Choroid plexus epithelial cell (primary cell): ENCODE measurements at regions not wholly inside any gene's neighbourhood (a gene's known extent, or its start where the extent isn't known, plus 50 kb on each side); places are given as distances from the start of the nearest gene placed in this dataset.

Source experiments
- DNase-seq: peaks from one replicate; pipeline ENCODE4 v3.0.0-alpha.2; 2010; ENCODE audit warnings: low read depth
- H3K4me3 ChIP-seq: 2 replicates; pipeline ENCODE4 v1.5.1; 2011; ENCODE audit warnings: low read depth, mild to moderate bottlenecking, control low read depth, low read length, moderate library complexity
- TF ChIP-seq, protein P1 (sequence below): conservative IDR thresholded peaks from 2 replicates; pipeline ENCODE4 v1.5.1; 2011; ENCODE audit warnings: low read depth, mild to moderate bottlenecking, control low read depth, inconsistent platforms, low read length, moderate library complexity

DNA sequence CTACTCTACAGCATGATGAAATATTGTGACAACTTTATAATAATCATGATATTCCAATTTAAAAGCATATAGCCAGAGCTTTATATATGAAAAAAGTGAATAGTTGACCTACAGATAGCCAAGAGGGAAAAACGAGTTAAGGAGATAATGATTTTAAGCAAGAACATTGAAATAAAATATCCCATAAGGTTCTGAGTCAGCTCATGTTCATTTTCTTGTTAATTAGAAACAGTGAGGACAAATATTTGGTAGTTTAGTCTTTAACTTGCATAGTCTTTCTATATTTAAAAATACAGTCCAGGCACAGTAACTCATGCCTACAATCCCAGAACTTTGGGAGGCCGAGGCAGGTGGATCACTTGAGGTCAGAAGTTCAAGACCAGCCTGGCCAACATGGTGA is 55.8 kb upstream of the CDH6 start:
- TF ChIP-seq, protein P1, sequence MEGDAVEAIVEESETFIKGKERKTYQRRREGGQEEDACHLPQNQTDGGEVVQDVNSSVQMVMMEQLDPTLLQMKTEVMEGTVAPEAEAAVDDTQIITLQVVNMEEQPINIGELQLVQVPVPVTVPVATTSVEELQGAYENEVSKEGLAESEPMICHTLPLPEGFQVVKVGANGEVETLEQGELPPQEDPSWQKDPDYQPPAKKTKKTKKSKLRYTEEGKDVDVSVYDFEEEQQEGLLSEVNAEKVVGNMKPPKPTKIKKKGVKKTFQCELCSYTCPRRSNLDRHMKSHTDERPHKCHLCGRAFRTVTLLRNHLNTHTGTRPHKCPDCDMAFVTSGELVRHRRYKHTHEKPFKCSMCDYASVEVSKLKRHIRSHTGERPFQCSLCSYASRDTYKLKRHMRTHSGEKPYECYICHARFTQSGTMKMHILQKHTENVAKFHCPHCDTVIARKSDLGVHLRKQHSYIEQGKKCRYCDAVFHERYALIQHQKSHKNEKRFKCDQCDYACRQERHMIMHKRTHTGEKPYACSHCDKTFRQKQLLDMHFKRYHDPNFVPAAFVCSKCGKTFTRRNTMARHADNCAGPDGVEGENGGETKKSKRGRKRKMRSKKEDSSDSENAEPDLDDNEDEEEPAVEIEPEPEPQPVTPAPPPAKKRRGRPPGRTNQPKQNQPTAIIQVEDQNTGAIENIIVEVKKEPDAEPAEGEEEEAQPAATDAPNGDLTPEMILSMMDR = no peak
- DNase-seq = no peak
- no peak overlapping the region for H3K4me3 ChIP-seq

DNA sequence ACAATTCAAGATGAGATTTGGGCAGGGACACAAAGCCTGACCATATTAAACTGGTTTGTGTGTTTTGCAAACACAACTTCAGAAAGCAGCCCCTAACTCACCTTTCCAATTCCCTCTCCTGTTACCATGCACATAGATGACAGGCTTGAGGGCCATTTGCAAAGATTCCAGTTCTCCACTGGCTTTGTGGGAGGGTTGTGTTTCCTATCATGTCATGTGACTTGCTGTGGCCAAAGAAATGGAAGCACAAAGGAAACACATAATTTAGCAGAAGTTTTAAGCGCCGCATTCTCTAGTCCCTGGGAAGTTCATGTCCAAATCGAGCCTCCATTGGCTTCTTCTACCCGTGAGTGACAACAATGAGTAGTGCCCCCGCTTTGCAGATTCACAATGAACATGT is 57.9 kb upstream of the CDH6 start:
- no peak overlapping the region for H3K4me3 ChIP-seq
- TF ChIP-seq, protein P1 = no peak
- no peak for DNase-seq

- TF ChIP-seq, protein P1 = no peak
- H3K4me3 ChIP-seq = no peak overlapping the region
- peak; percentile 86 for DNase-seq
Measured at GRCh38 chr5:31133488-31133887, 60.0 kb upstream of the CDH6 start.

- DNase-seq = peak; percentile 28
- H3K4me3 ChIP-seq = no peak overlapping the region
- TF ChIP-seq, protein P1 = no peak
Measured at GRCh38 chr5:31131381-31131891, 62.0 kb upstream of the CDH6 start.

DNA sequence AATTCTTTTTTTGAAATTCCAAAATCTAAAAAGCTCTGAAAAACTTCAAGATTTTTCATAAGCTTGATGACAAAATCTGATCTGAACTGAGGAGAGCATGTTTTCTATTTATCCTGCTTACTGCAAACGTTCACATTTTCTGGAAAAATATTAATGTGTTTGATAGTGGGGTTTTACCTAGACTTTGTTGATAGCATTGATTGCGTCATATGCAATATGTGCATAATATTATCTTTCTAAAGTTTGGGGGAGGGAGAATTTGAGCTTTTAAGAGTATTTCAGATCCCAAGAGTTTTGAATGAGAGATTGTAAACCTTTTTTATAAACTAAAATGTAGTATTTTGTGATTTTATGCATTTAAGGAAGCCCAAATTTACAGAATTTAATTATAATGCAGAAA is 62.8 kb upstream of the CDH6 start:
- TF ChIP-seq, protein P1 = no peak
- H3K4me3 ChIP-seq = no peak overlapping the region
- no peak for DNase-seq

DNA sequence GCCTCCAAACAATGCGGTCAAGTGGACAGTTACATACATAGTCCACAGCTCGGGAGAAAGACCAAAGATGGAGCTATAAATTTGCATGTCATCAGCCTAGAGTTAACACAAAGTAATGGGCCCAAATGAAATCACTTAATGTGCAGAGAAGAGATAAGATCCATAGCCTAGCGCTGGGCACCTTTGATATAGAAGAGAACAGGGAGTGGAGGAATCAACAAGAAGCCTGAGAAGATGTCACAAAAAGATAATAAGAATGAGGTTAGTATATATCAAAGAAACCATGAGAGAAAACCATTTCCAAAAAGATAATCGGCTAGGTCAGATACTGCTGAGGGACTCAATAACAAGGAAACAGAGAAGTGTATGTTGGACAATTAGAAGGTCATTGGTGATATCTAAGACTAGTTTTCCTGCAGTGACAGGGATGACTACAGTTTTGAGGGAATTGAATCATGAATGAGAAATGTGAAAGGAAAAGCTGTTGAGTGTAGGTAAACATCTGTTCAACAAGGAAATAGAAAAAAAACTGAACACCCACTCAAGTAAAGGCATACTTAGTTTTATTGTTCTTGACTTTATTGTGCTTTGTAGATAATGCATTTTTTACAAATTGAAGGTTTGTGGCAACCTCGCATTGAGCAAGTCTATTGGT is 68.7 kb upstream of the CDH6 start:
- TF ChIP-seq, protein P1 = no peak
- H3K4me3 ChIP-seq = no peak overlapping the region
- DNase-seq = no peak

DNA sequence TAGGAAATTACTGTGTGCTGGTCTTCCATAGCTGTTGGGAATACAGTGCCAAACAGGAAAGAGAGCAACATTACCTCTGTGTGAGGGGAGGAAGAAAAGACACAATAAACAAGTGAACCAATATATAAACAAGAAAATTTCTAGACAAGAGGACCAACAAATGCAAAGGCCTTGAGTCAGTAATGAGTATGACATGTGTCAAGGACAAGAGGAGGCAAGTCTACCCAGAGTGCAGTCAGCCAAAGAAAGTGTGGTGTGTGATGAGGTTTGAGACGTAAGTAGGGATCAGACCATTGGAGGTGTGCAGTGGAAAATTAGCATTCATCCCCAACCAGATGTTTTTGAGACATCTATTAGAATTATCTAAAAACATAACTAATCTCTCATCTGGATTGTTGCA is 69.5 kb upstream of the CDH6 start:
- H3K4me3 ChIP-seq = no peak overlapping the region
- no peak for DNase-seq
- TF ChIP-seq, protein P1 = no peak
